ENCODE measurements at regions not wholly inside any gene's neighbourhood (a gene's known extent, or its start where the extent isn't known, plus 50 kb on each side); places are given as distances from the start of the nearest gene placed in this dataset.

GRCh38 chr15:96067677-96068076 lies 262.8 kb upstream of the NR2F2 start:
- no peak for DNase-seq
- 89 to 90% methylated on average over 2 of the region's 2 CpGs for WGBS, 2 donors
- Histone ChIP-seq H3K27ac (no peak overlapping the region), H3K36me3 (no peaks in the 10 kb centered on the region), H3K27me3 (no peaks in the 10 kb centered on the region), H3K9me3 (no peaks in the 10 kb centered on the region), H3K4me1 (no peaks in the 10 kb centered on the region), H3K4me3 (no peak overlapping the region)
- TF ChIP-seq POLR2A (IDR thresholded peaks at IDR 0.05) (no peak), EP300 (IDR thresholded peaks at IDR 0.05) (no peak), CTCF (IDR thresholded peaks at IDR 0.05) (no peak), POLR2AphosphoS5 (IDR thresholded peaks at IDR 0.05) (no peak)
- intact Hi-C loops (cut with DNase I): no loop called here

GRCh38 chr15:96068897-96069296 lies 261.6 kb upstream of the NR2F2 start:
- DNase-seq: no peak
- Histone ChIP-seq H3K4me1 (no peaks in the 10 kb centered on the region), H3K9me3 (no peaks in the 10 kb centered on the region), H3K27me3 (no peaks in the 10 kb centered on the region), H3K36me3 (no peaks in the 10 kb centered on the region), H3K27ac (no peak overlapping the region), H3K4me3 (no peak overlapping the region)
- intact Hi-C loops (cut with DNase I): no loop called here
- TF ChIP-seq POLR2AphosphoS5 (IDR thresholded peaks at IDR 0.05) (no peak), CTCF (IDR thresholded peaks at IDR 0.05) (no peak), POLR2A (IDR thresholded peaks at IDR 0.05) (no peak), EP300 (IDR thresholded peaks at IDR 0.05) (no peak)
- WGBS, 2 donors: 83 to 90% methylated on average over 3 of the region's 3 CpGs

- Histone ChIP-seq H3K9me3 (no peaks in the 10 kb centered on the region), H3K4me1 (no peaks in the 10 kb centered on the region), H3K4me3 (no peak overlapping the region), H3K27me3 (no peaks in the 10 kb centered on the region), H3K36me3 (no peaks in the 10 kb centered on the region), H3K27ac (no peak overlapping the region)
- 85 to 89% methylated on average over 8 of the region's 8 CpGs for WGBS, 2 donors
- TF ChIP-seq POLR2A (IDR thresholded peaks at IDR 0.05) (no peak), POLR2AphosphoS5 (IDR thresholded peaks at IDR 0.05) (no peak), EP300 (IDR thresholded peaks at IDR 0.05) (no peak), CTCF (IDR thresholded peaks at IDR 0.05) (no peak)
- intact Hi-C loops (cut with DNase I): no loop called here
- no peak for DNase-seq
Measured at GRCh38 chr15:96070636-96071035, 259.9 kb upstream of the NR2F2 start.

- no peak for DNase-seq
- no peak overlapping the region for H3K4me3 ChIP-seq
Measured at GRCh38 chr15:96072821-96073220, 257.7 kb upstream of the NR2F2 start.

More at GRCh38 chr15:96072821-96073220, 257.7 kb upstream of the NR2F2 start:
- Histone ChIP-seq H3K27me3 (no peaks in the 10 kb centered on the region), H3K27ac (no peak overlapping the region), H3K4me1 (no peaks in the 10 kb centered on the region), H3K36me3 (no peaks in the 10 kb centered on the region), H3K9me3 (no peaks in the 10 kb centered on the region)
- TF ChIP-seq EP300 (IDR thresholded peaks at IDR 0.05) (no peak), POLR2AphosphoS5 (IDR thresholded peaks at IDR 0.05) (no peak), CTCF (IDR thresholded peaks at IDR 0.05) (no peak), POLR2A (IDR thresholded peaks at IDR 0.05) (no peak)
- WGBS, 2 donors: 73 to 86% methylated on average over 2 of the region's 2 CpGs
- intact Hi-C loops (cut with DNase I): no loop called here
